NCI-H226 (cell line): ENCODE measurements at regions not wholly inside any gene's neighbourhood (a gene's known extent, or its start where the extent isn't known, plus 50 kb on each side); places are given as distances from the start of the nearest gene placed in this dataset.

Experiments used
- DNase-seq: peaks from one replicate; pipeline ENCODE4 v3.0.0-alpha.2; 2015

GRCh38 chr9:107759009-107759822, 269.6 kb upstream of the KLF4 start:
- no peak for DNase-seq

- no peak for DNase-seq
Measured at GRCh38 chr9:107756091-107756490, 266.5 kb upstream of the KLF4 start.

- DNase-seq = peak; percentile 37
Measured at GRCh38 chr9:107755246-107755645, 265.7 kb upstream of the KLF4 start.

GRCh38 chr9:107751567-107752210, 262.1 kb upstream of the KLF4 start:
- DNase-seq = no peak

GRCh38 chr9:107750741-107751566, 261.4 kb upstream of the KLF4 start:
- peak; percentile 94 for DNase-seq

GRCh38 chr9:107749787-107750444, 260.3 kb upstream of the KLF4 start:
- DNase-seq = peak; percentile 87

- DNase-seq = no peak
Measured at GRCh38 chr9:107744873-107745272, 255.3 kb upstream of the KLF4 start.

GRCh38 chr9:107742531-107743309, 253.2 kb upstream of the KLF4 start:
- DNase-seq = no peak

GRCh38 chr9:107740088-107740980, 250.8 kb upstream of the KLF4 start:
- DNase-seq = peak; percentile 12

- DNase-seq = peak; percentile 76
Measured at GRCh38 chr9:107739601-107740082, 250.1 kb upstream of the KLF4 start.

- no peak for DNase-seq
Measured at GRCh38 chr9:107738789-107739188, 249.2 kb upstream of the KLF4 start.

GRCh38 chr9:107737987-107738743, 248.6 kb upstream of the KLF4 start:
- DNase-seq = peak; percentile 8

- DNase-seq = no peak
Measured at GRCh38 chr9:107737610-107737986, 248.0 kb upstream of the KLF4 start.

GRCh38 chr9:107735821-107736220, 246.3 kb upstream of the KLF4 start:
- DNase-seq = no peak

- DNase-seq = peak; percentile 78
Measured at GRCh38 chr9:107734256-107735013, 244.9 kb upstream of the KLF4 start.

- DNase-seq = no peak
Measured at GRCh38 chr9:107733523-107733894, 243.9 kb upstream of the KLF4 start.

GRCh38 chr9:107732781-107733522, 243.4 kb upstream of the KLF4 start:
- DNase-seq = peak; percentile 87

- DNase-seq = no peak
Measured at GRCh38 chr9:107731115-107731762, 241.7 kb upstream of the KLF4 start.
